NCI-H2171 (cell line): ENCODE measurements at regions not wholly inside any gene's neighbourhood (a gene's known extent, or its start where the extent isn't known, plus 50 kb on each side); places are given as distances from the start of the nearest gene placed in this dataset.

Experiments used
- DNase-seq: peaks from one replicate; lab custom pipeline; 2025; lab: John Stamatoyannopoulos, UW

GRCh38 chr11:70570693-70571395, 172.5 kb downstream of the CTTN start:
- DNase-seq: no peak

GRCh38 chr11:70572974-70573260, 174.6 kb downstream of the CTTN start:
- no peak for DNase-seq

GRCh38 chr11:70573701-70574151, 175.4 kb downstream of the CTTN start:
- DNase-seq: no peak

GRCh38 chr11:70574725-70575347, 176.5 kb downstream of the CTTN start:
- DNase-seq: no peak

GRCh38 chr11:70575396-70576060, 177.2 kb downstream of the CTTN start:
- DNase-seq: no peak

GRCh38 chr11:70577258-70577603, 178.9 kb downstream of the CTTN start:
- DNase-seq: no peak

GRCh38 chr11:70577948-70578347, 179.6 kb downstream of the CTTN start:
- DNase-seq: no peak

- no peak for DNase-seq
Measured at GRCh38 chr11:70578371-70578770, 180.0 kb downstream of the CTTN start.

- DNase-seq: no peak
Measured at GRCh38 chr11:70578831-70579230, 180.5 kb downstream of the CTTN start.

- no peak for DNase-seq
Measured at GRCh38 chr11:70579316-70579955, 181.1 kb downstream of the CTTN start.

- no peak for DNase-seq
Measured at GRCh38 chr11:70580036-70580805, 181.9 kb downstream of the CTTN start.

GRCh38 chr11:70581991-70582885, 183.9 kb downstream of the CTTN start:
- DNase-seq: no peak

- DNase-seq: no peak
Measured at GRCh38 chr11:70582886-70583641, 184.7 kb downstream of the CTTN start.

GRCh38 chr11:70583781-70584218, 185.5 kb downstream of the CTTN start:
- no peak for DNase-seq

GRCh38 chr11:70584498-70585235, 186.3 kb downstream of the CTTN start:
- DNase-seq: no peak

- DNase-seq: no peak
Measured at GRCh38 chr11:70585236-70585545, 186.9 kb downstream of the CTTN start.

GRCh38 chr11:70586261-70587074, 188.1 kb downstream of the CTTN start:
- no peak for DNase-seq

GRCh38 chr11:70587075-70587389, 188.7 kb downstream of the CTTN start:
- no peak for DNase-seq

- DNase-seq: no peak
Measured at GRCh38 chr11:70590356-70590991, 192.1 kb downstream of the CTTN start.
